ENCODE measurements at regions not wholly inside any gene's neighbourhood (a gene's known extent, or its start where the extent isn't known, plus 50 kb on each side); places are given as distances from the start of the nearest gene placed in this dataset.

- TF ChIP-seq EZH2 (IDR thresholded peaks at IDR 0.05; ENCODE audit: low read depth, low read length, severe bottlenecking): no peak
- TF ChIP-seq POLR2A (IDR thresholded peaks at IDR 0.05; ENCODE audit: control extremely low read depth in 1 of 2, low read depth in 2 of 2, low read length in 2 of 2): no peak
- TF ChIP-seq EP300 (IDR thresholded peaks at IDR 0.05; ENCODE audit: borderline replicate concordance in 1 of 2, low read depth in 2 of 2, low read length in 2 of 2): no peak
- TF ChIP-seq BRCA1 (IDR thresholded peaks at IDR 0.05; ENCODE audit: low read depth, low read length): no peak
- TF ChIP-seq POLR2AphosphoS5 (IDR thresholded peaks at IDR 0.05; ENCODE audit: low read depth, low read length): no peak
- TF ChIP-seq SUZ12 (IDR thresholded peaks at IDR 0.05; ENCODE audit: low read length): no peak
- TF ChIP-seq, protein P1, sequence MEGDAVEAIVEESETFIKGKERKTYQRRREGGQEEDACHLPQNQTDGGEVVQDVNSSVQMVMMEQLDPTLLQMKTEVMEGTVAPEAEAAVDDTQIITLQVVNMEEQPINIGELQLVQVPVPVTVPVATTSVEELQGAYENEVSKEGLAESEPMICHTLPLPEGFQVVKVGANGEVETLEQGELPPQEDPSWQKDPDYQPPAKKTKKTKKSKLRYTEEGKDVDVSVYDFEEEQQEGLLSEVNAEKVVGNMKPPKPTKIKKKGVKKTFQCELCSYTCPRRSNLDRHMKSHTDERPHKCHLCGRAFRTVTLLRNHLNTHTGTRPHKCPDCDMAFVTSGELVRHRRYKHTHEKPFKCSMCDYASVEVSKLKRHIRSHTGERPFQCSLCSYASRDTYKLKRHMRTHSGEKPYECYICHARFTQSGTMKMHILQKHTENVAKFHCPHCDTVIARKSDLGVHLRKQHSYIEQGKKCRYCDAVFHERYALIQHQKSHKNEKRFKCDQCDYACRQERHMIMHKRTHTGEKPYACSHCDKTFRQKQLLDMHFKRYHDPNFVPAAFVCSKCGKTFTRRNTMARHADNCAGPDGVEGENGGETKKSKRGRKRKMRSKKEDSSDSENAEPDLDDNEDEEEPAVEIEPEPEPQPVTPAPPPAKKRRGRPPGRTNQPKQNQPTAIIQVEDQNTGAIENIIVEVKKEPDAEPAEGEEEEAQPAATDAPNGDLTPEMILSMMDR (IDR thresholded peaks at IDR 0.05; ENCODE audit: control extremely low read depth in 1 of 3, insufficient read depth in 1 of 3, low read depth in 1 of 3, low read length in 3 of 3): no peak
- TF ChIP-seq ASH2L (IDR thresholded peaks at IDR 0.05; ENCODE audit: low read length): no peak
- no peak for TF ChIP-seq CBX5 (IDR thresholded peaks at IDR 0.05; ENCODE audit: low read depth, low read length)
- TF ChIP-seq ZNF274 (IDR thresholded peaks at IDR 0.05; ENCODE audit: borderline replicate concordance, extremely low read depth, low read length): no peak
- no peak for TF ChIP-seq SIN3A (conservative IDR thresholded peaks at IDR 0.05 in 1 of 2, IDR thresholded peaks at IDR 0.05 in 1 of 2; ENCODE audit: low read depth in 1 of 2, low read length in 2 of 2)
Observed at GRCh38 chr9:89865981-89866380, 261.2 kb downstream of the GADD45G start.

Data from H1 (cell line).